Stimulated activated CD4-positive, alpha-beta T cell treated with anti-CD3 and anti-CD28 coated beads, Interleukin-2, amount 100 ng/mL, for 48 hours (primary cell): ENCODE measurements at regions not wholly inside any gene's neighbourhood (a gene's known extent, or its start where the extent isn't known, plus 50 kb on each side); places are given as distances from the start of the nearest gene placed in this dataset.

Source experiments
- DNase-seq, 2 donors: peaks; one replicate each; pipeline ENCODE4 v3.0.0-alpha.2; 2020

- DNase-seq = no peak
Observed at GRCh38 chr17:69908626-69909368, 166.2 kb upstream of the KCNJ16 start.

- DNase-seq = no peak
Observed at GRCh38 chr17:69909389-69909788, 165.6 kb upstream of the KCNJ16 start.

GRCh38 chr17:69912805-69913204 is 162.2 kb upstream of the KCNJ16 start:
- no peak for DNase-seq

GRCh38 chr17:69913216-69913615 is 161.8 kb upstream of the KCNJ16 start:
- DNase-seq = no peak

GRCh38 chr17:69913616-69914015 is 161.4 kb upstream of the KCNJ16 start:
- no peak for DNase-seq

- no peak for DNase-seq
Observed at GRCh38 chr17:69914520-69914919, 160.5 kb upstream of the KCNJ16 start.

- no peak for DNase-seq
Observed at GRCh38 chr17:69916761-69917160, 158.3 kb upstream of the KCNJ16 start.

GRCh38 chr17:69918164-69918563 is 156.9 kb upstream of the KCNJ16 start:
- no peak for DNase-seq

GRCh38 chr17:69919789-69920188 is 155.2 kb upstream of the KCNJ16 start:
- DNase-seq = no peak

- no peak for DNase-seq
Observed at GRCh38 chr17:69921046-69921445, 154.0 kb upstream of the KCNJ16 start.

- DNase-seq = no peak
Observed at GRCh38 chr17:69928611-69929010, 146.4 kb upstream of the KCNJ16 start.

GRCh38 chr17:69936996-69937395 is 138.0 kb upstream of the KCNJ16 start:
- no peak for DNase-seq

GRCh38 chr17:69943058-69943457 is 132.0 kb upstream of the KCNJ16 start:
- DNase-seq = no peak

GRCh38 chr17:69944406-69944805 is 130.6 kb upstream of the KCNJ16 start:
- DNase-seq = no peak

GRCh38 chr17:69945698-69946185 is 129.3 kb upstream of the KCNJ16 start:
- DNase-seq = no peak

- DNase-seq = no peak
Observed at GRCh38 chr17:69947027-69947759, 127.8 kb upstream of the KCNJ16 start.

GRCh38 chr17:69948406-69948805 is 126.6 kb upstream of the KCNJ16 start:
- no peak for DNase-seq

GRCh38 chr17:69949496-69949895 is 125.5 kb upstream of the KCNJ16 start:
- DNase-seq = no peak

GRCh38 chr17:69949973-69950695 is 124.9 kb upstream of the KCNJ16 start:
- DNase-seq = no peak

GRCh38 chr17:69950701-69951418 is 124.2 kb upstream of the KCNJ16 start:
- no peak for DNase-seq

GRCh38 chr17:69954241-69954925 is 120.6 kb upstream of the KCNJ16 start:
- DNase-seq = no peak

GRCh38 chr17:69958063-69958462 is 117.0 kb upstream of the KCNJ16 start:
- no peak for DNase-seq
